ENCODE measurements at regions not wholly inside any gene's neighbourhood (a gene's known extent, or its start where the extent isn't known, plus 50 kb on each side); places are given as distances from the start of the nearest gene placed in this dataset.

- DNase-seq: no peak
These were observed 138.8 kb upstream of the CCL2 start for GRCh38 chr17:34116306-34116705.

DNA sequence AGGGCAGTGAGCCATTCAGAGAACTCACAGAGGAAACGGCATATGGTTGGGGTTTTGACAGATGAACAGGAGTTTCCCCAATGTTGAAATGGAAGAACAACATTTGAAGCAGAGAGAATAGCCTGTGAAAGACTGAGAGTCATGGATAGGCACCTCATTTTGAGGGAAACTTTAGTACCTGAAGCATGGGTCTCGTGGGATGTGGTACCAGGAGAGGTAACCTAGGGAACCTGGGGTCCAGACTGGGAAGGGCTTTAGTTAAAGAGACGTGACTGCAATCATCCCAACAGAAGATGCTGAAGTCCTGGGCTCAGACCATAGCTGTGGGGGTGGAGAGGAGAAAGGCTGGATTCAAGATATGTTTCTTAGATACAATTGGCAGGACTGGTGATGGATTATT lies 137.8 kb upstream of the CCL2 start:
- no peak for DNase-seq

DNA sequence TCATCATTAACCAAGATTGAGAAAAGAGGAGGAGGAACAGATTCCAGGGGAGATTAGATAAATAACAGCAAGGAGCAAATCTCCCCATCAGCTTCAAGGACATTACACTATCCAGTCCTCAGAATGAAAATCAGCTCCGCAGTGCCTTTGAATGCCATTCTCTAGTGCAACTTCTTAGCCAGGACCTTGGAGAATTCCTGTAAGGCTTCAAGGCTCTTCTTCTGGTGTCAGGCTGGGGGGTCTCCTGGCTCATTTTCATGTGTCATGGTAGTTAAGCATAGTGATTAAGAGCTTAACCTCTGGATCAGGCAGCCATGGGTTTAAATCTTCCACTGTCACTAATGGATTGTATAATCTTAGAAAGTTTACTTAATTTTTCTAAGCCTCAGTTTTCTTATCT lies 137.3 kb upstream of the CCL2 start:
- no peak for DNase-seq

GRCh38 chr17:34118564-34118963 lies 136.5 kb upstream of the CCL2 start:
- DNase-seq: no peak

DNA sequence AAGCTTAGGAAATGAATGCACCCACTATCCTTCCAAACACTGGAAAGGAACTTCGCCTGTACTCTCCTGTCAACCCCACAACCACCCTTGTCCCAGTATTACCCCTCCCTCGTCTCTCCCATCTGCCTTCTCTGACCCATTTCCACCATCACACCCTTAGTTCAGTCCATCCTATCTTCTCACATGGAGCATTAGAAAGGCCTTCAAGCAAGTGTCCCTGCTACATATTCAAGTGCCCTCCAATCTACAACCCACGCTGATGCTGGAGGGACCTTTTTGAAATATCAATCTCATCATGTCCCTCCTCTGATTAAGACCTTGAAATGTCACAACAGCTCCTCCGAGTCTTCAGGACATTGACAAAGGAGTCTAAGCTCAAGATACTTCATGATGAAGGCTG lies 133.8 kb upstream of the CCL2 start:
- DNase-seq: no peak

DNA sequence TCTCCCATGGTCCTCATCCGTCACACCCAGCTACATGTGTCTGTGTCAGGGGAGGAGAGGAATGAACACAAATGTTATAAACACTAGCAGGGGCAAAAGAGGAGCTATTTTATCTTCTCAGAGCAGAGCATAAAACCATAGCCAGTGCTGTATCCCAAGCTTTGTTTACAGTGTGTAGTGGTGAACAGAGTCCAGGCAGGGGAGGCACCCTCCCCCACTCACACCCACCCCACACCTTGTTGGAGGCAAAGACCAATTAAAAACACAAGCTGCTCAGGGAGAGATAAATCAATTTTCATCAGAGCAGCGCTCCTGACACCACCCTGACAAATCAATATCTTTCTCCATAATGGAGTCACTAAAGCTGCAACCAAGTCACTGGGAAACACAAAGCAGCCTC lies 132.6 kb upstream of the CCL2 start:
- DNase-seq: no peak

DNA sequence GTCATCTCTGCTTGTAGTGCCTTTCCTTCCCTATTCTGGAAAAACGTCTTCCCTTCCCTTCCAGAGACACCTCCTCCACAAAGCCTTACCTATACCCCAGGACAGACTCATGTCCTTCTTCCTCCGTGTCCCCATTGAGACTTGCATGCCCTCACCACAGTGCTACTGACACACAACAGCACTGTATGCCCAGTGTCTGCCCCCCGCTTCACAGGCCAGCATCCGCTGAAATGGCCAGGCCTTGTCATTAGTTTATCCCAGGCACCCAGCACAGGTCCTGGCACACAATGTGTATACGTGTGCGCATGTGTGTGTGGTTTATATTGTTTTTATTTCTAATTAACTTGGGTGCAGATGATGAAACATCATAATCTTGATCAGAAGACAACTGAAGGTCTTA lies 130.1 kb upstream of the CCL2 start:
- no peak for DNase-seq

DNA sequence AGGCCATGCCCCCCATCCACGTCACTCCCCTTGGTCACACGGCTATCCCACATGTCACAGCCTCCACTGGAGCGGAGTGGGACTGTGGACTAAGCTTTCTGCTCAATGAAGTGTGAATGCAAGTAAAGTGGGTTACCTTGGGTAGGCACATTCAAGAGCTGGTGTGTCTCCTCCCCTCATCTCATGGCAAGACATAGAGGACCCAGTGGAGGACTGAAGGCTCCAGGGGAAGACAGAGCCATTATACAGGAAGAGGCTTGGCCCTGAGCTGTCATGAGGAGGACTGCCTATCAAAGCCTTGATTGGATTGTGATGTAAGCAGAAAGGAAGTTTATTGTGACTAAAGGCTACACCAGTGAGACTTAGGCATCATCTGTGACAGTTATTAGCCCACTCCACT lies 129.2 kb upstream of the CCL2 start:
- no peak for DNase-seq

- no peak for DNase-seq
These were observed 128.6 kb upstream of the CCL2 start for GRCh38 chr17:34126496-34126895.

DNA sequence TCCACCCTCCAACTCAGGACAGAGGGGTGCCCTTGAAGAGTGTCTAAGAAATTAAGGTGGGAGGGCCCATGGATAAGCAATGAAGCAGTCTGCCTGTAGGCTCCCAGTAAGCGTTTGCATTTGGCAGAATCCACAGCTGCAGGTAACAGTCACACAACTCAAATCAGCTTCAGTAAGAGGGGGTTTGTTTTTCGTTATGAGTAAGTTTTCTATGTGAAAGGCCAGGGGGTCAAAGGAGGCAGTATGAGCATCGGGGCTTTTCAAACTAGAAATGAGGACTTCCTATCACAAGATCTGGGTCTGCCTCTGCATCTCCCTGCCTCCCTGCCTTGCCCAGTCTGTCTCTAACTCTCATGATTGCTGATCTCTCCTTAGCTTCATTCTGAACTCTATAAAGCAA lies 128.1 kb upstream of the CCL2 start:
- DNase-seq: no peak

DNA sequence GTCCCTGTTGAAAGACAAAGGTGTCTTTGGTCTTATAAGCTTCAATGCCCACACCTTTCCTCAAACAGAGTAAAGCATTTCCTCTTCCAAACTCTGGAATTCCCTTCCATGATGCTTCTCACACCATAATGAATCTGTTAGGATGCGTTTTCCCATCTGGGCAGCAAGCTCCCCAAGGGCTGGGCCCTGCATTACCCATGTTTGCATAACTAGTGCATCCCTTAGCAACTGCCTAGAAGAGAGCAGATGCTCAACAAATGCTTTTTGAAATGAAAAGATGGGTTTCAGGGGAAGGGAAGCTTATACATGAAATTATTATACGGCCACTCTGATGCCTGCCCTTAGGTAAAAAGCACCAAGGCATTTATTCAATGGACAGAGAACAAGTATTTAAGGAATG lies 124.5 kb upstream of the CCL2 start:
- DNase-seq: no peak

GRCh38 chr17:34131386-34131785 lies 123.7 kb upstream of the CCL2 start:
- DNase-seq: no peak

- DNase-seq: no peak
These were observed 121.7 kb upstream of the CCL2 start for GRCh38 chr17:34133350-34133749.

GRCh38 chr17:34135841-34136240 lies 119.2 kb upstream of the CCL2 start:
- no peak for DNase-seq

DNA sequence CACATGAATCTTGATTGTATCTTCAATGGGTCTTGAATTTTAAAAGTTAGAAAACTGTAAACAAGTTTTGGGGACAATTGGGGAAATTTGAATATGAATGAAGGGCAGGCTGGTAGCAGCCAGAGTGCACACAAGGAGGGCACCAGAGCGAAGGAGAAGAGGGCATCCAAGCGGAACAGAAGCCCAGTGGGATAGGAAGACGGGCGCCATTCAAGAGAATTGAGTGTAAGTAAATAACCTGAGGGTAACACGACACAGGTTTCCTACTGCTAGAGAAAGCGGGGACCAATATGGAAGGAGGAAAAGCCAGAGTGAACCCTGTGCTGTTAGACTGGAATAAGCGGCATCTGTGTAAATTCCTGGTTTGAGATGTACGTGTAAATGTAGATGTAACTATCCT lies 115.1 kb upstream of the CCL2 start:
- DNase-seq: no peak

DNA sequence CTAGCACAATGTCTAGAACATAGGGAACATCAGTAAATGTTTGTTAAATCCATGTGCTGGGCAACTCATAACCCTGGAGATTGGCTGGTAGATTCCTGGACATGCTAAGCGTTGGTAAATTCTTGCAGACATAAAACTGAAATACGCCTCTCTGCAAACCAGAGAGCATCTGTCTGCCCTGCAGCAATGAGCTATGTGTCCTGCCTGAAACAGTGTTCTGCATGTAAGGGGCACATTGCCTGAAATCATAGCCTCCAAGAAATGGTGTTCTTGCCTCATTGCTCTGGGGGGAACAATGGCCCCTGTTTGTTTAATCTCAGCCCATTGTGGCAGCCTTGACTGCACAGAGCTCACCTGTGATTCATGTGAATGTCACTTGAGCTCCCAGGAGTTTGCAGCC lies 113.5 kb upstream of the CCL2 start:
- no peak for DNase-seq

- no peak for DNase-seq
These were observed 111.7 kb upstream of the CCL2 start for GRCh38 chr17:34143430-34143829.

- DNase-seq: no peak
These were observed 108.5 kb upstream of the CCL2 start for GRCh38 chr17:34146440-34147043.

- DNase-seq: peak; percentile 31
These were observed 104.0 kb upstream of the CCL2 start for GRCh38 chr17:34151102-34151501.

DNA sequence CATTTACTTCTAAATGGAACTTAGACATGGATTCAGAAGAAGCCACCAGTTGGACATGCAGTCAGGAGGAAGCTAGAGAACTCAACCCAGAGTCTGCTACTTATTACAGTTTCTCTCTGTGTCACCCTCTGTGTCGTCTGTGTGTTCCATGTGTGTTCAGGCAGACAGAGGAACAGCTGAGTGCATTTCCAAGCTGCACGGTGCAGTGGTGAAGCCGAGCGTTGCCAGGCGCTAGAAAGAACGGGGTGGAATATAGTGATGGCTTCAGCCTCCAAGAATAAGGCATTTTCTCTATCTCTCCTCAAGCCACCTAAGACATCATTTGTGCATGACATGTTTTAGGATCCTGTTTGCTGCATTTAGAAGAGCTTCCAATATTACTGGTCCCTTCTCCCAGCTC lies 101.1 kb upstream of the CCL2 start:
- DNase-seq: no peak

DNA sequence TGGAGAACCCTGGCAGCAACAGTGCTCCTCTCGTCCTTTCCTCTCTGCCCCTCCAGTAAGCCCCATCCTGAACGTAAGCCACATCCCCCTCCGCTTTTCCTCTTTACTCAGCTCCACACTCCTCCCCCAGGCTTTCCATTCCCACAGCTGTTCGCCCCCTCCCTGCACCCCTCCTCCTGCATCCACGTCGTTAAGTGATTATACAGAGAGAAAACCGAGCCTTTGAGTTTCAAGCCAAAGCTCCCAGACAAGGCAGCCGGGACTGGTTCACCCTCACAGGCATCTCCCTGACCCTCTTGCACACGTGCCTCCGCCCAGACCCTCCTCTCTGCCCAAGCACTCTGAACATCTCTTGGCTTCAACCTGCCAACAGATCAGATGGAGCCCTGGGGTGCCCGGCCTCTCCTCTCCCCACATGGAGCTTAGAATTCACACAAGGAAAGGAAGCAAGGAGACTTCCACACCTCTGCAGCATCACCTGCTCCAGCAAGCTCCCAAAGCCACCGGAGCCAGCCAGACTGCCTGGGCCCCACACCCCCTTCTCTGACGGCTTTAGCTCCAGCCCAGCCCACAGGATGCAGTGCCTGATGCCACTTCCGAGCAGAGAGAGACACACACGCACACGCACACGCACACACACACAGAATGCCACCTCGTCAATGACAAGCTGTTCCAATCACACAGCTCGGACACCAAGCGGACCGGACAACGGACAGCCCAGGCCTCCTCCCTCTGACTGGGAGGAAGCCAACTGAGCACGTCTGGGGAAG lies 99.9 kb upstream of the CCL2 start:
- DNase-seq: no peak

DNA sequence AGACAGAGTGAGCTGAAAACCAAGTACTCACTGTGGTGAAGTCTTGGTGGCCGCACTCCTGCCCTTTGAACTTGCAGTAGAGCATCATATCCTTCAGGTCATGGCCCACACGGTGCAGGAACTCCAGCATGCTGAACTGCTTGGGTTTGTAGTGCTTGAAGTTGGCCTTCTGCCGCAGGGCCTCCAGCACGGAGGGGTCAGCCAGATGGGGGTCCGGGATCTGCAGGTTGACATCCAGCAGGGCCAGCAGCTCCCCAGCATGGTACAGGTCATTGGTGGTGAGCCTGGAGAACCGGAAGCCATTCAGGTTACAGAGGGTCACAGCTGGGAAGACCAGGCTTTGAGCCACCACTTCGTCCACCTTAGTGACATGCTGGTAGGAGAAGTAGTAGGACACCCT lies 99.1 kb upstream of the CCL2 start:
- DNase-seq: no peak

GRCh38 chr17:34156401-34156740 lies 98.7 kb upstream of the CCL2 start:
- no peak for DNase-seq

DNA sequence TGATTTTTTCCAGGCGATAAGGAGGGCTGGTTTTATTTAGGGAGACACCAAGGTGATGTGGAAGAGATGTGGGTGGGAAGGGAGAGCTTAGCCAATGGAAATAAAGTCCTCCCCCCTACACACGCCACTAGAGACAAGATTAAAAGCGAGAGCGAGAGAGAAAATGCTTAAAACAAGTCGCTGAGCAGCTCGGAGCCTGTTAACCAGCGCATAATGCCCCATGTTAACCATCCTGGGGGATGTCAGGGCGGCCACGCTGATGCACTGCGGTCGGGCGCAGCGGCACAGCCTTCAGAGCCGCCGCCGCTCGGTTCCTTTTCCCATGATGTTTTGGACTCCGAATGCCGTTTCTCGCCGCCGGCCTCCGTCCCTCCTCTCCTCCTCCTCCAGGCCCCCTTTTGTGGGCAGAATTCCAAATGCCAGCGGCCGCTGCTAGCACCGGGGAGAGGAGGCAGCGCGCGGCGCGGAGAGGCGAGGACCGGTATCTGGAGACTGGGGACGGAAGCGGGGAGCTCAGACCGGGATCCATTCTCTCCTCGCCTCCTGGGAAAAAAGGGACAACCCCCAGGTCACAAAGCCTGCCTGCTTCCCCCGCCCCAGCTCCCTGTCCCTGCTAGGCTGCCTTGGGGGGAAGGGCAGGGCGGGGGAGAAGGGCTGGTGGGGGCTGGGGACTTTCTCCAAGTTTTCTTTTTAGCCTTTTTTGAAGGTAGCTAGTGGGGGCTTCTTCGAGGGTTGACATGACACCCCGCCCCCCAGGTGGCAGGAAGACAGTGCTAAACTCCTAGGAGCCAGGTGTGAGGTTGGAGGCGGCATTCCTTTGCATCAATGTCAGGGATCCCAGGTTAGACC lies 98.1 kb upstream of the CCL2 start:
- DNase-seq: no peak

All from EL (cell line).